ENCODE measurements at regions not wholly inside any gene's neighbourhood (a gene's known extent, or its start where the extent isn't known, plus 50 kb on each side); places are given as distances from the start of the nearest gene placed in this dataset.
A peak's percentile ranks its signal among the peaks of the same experiment; 100 is the strongest.
"Not testable (repeated sequence)": the region's sequence is repeated elsewhere in the genome, so short reads cannot be mapped to it uniquely, and the experiment has no call there.

- no peak for DNase-seq
Observed at GRCh38 chr6:85961746-85962145, 319.1 kb upstream of the SYNCRIP start.

GRCh38 chr6:85961125-85961524 lies 318.4 kb upstream of the SYNCRIP start:
- no peak for DNase-seq

DNA sequence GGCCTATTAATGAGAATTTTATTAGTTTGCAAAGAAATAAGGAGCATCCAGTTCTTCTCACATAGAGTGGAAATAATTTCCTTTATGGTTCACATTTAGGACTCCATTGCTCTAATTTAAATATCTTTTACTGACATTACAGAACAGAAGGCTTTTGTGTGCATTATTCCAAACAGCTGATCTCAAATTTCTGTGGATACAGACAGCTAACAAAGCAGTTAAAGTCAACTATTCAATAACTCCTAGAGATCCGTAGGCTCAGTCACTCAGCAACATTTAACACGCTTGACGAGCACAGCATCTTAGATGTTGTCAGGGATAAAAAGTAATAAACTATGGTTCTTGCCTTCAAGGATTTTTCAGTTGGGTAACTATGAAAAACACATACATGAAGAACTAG lies 305.8 kb upstream of the SYNCRIP start:
- DNase-seq = no peak

GRCh38 chr6:85945459-85946185 lies 302.9 kb upstream of the SYNCRIP start:
- peak; percentile 37 to 42 for DNase-seq

DNA sequence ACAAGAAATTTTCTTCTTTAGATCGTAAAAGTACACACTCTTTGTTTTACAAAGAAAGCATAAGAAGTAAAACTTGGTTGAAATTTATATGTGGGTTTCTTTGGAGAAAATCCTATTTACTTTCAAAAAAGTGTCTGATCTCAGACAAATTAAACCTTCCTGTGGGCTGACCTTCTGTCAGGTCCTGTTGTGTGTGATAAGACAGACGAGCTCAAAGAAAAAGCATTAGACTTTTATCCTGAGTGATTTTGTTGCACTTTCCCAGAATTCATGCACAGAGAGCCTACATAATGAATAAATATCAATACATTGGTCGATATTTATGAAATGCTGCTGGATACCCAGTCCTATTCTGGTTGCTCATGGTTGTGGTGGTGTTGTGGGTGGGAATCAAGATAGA lies 302.1 kb upstream of the SYNCRIP start:
- DNase-seq = no peak

DNA sequence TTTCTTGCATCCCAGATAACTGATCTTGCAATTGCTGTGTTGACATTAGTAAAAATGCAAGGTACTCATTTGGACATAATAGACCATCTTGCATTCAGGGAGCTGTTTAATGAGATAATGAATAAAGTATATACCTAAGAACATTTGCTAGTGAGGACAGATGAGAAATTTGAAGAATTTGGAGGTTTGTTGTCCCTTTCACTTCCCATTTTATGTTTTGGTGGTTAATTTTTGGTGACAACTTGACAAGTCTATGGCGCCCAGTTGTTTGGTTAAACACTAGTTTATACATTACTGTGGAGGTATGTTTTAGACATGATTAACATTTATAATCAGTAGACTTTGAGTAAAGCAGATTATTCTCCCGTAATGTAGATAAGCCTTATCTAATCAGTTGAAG lies 300.2 kb upstream of the SYNCRIP start:
- no peak for DNase-seq

GRCh38 chr6:85936916-85937315 lies 294.2 kb upstream of the SYNCRIP start:
- DNase-seq = no peak

DNA sequence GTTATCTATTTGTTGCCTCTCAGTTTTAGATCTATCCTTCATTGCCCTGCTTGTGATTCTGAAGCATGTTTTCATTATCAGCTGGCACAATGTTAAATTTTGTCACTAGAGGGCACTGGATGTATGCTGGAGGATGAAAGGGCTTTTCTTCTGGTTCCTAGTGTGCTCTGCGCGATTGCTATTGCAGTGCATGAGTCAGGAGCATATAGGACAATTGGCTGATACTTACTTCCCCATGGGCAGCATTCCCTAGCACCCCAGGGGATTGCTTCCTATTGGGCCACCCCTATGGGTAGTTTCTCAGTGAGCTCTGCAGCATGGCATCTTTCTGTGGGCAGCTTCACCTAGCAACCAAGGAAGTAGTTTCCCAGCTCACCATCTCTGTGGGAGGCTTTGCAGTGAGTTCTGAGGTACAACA lies 280.3 kb upstream of the SYNCRIP start:
- peak; percentile 47 to 64 for DNase-seq

GRCh38 chr6:85920782-85921181 lies 278.1 kb upstream of the SYNCRIP start:
- peak in 1 of 2 donors; percentile 15 for DNase-seq

- DNase-seq = no peak
Observed at GRCh38 chr6:85917522-85917921, 274.8 kb upstream of the SYNCRIP start.

DNA sequence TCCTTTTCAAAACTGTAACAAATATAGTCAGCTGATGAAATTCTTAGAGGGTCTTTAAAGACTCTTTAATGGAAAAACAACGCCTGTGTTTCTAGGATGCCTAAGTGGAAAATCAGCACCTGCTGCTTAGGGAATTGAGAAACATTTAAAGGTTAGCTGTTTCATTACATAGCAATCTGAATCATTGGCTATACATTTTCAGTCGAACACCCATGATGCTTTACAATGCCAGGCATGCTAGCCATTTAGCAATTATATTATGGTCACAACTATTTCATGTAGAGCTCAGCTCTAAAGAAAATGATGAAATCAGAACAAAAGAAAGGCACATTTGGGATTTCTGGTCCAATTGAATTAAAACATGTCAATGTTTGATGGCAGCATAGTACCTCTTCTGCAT lies 270.3 kb upstream of the SYNCRIP start:
- no peak for DNase-seq

DNA sequence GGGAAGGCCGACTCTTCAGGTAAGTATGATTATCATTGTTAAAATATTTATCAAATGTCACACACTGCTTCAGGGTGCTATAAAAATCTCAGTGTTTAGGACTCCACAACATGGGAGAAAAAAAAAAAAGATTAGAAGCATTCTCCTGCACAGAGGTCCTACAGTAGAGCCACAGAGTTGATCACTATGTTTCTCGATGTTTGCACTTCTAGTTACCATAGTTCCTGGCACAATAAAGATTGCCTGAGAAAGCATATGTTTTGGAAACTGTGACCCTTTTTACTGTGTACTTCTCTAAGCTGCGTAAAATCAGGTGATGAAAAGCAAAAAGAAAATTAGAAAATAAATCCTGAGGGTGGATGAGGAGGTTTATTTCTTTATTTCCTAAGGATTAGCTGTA lies 269.9 kb upstream of the SYNCRIP start:
- no peak for DNase-seq

- DNase-seq = no peak
Observed at GRCh38 chr6:85911067-85911466, 268.4 kb upstream of the SYNCRIP start.

- not testable (repeated sequence) for DNase-seq
Observed at GRCh38 chr6:85908120-85908519, 265.4 kb upstream of the SYNCRIP start.

- no peak for DNase-seq
Observed at GRCh38 chr6:85892346-85892745, 249.7 kb upstream of the SYNCRIP start.

DNA sequence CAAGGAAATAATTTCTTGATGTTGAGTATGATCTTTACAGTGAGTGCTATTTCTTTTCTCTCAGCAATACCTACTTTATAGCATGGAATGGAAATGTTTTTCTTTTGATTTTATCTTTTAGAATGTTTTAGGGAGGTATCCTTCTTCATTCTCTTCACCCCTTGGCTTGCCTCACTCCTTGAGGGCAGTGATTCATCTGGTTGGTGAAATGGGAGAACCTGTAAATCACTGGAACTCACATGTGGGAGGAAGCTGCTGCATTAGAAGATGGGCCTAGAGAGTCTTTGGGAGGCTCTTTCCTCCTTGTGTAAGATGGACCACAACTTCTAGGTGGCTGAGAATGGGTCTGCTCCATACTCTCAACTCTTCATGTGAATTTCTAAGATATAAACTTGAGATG lies 244.8 kb upstream of the SYNCRIP start:
- no peak for DNase-seq

DNA sequence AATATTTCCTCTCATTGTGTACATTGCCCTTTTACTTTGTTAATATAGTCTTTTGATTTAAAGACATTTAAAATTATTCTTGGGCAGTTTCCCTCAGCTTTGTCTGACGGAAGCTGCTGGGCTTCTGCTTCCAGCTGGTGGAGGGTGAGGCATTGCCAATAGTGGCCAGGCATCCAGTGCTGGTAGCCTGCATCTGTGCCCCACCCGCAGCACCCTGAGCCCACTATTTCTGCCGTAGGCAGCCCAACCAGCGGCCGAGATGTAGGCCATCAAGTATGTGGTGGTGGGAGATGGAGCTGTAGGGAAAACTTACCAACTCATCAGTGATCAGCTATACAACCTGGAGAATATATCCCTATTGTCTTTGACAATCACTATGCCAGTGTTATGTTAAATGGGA lies 226.0 kb upstream of the SYNCRIP start:
- DNase-seq = no peak

DNA sequence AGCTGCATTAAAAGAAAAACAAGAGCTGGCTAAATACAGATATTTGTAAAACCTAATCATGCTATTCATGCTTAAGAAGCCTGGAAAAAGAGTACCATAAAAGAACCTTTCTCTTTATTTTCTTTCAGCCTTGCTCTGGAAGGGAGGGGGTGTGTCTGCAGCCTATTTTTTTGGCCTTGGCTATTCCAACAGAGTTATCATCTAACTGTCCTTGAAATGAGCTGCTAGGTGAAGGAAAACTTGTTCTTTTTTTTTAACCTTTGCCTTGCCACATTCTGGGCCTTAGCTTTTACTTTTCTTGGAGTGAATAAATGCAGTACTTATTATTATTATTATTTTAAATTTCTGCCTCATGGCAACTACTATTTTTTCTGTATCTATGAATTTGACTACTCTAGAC lies 224.9 kb upstream of the SYNCRIP start:
- peak; percentile 24 to 44 for DNase-seq

- DNase-seq = no peak
Observed at GRCh38 chr6:85866758-85867401, 224.2 kb upstream of the SYNCRIP start.

- DNase-seq = peak in 1 of 2 donors; percentile 24
Observed at GRCh38 chr6:85866370-85866730, 223.7 kb upstream of the SYNCRIP start.

GRCh38 chr6:85865420-85866369 lies 223.0 kb upstream of the SYNCRIP start:
- peak; percentile 33 to 40 for DNase-seq

All from right lung (tissue), 2 donors.